ENCODE measurements at regions not wholly inside any gene's neighbourhood (a gene's known extent, or its start where the extent isn't known, plus 50 kb on each side); places are given as distances from the start of the nearest gene placed in this dataset.

GRCh38 chr13:21949818-21950429, 279.1 kb downstream of the FGF9 start:
- TF ChIP-seq CTCF (IDR thresholded peaks at IDR 0.05; ENCODE audit: unreplicated experiment in 3 of 3) = no peak
- Mint-ChIP-seq H3K27ac (no peak overlapping the region), H3K9me3 (peaks cover 28% of the 10 kb centered on the region), H3K4me3 (no peak overlapping the region), H3K4me1 (no peaks in the 10 kb centered on the region), H3K27me3 (ENCODE audit: low read depth) (no peaks in the 10 kb centered on the region), H3K36me3 (ENCODE audit: low read depth) (no peaks in the 10 kb centered on the region)

- Mint-ChIP-seq H3K27me3 (ENCODE audit: low read depth) (no peaks in the 10 kb centered on the region), H3K27ac (no peak overlapping the region), H3K4me1 (no peaks in the 10 kb centered on the region), H3K4me3 (no peak overlapping the region), H3K9me3 (peaks cover 24% of the 10 kb centered on the region), H3K36me3 (ENCODE audit: low read depth) (no peaks in the 10 kb centered on the region)
- no peak for TF ChIP-seq CTCF (IDR thresholded peaks at IDR 0.05; ENCODE audit: unreplicated experiment in 3 of 3)
These were observed 285.8 kb downstream of the FGF9 start for GRCh38 chr13:21956666-21957065.

GRCh38 chr13:21957833-21958232, 287.0 kb downstream of the FGF9 start:
- no peak for TF ChIP-seq CTCF (IDR thresholded peaks at IDR 0.05; ENCODE audit: unreplicated experiment in 3 of 3)
- Mint-ChIP-seq H3K4me3 (no peak overlapping the region), H3K4me1 (no peaks in the 10 kb centered on the region), H3K9me3 (peaks cover 32% of the 10 kb centered on the region), H3K27ac (no peak overlapping the region), H3K27me3 (ENCODE audit: low read depth) (no peaks in the 10 kb centered on the region), H3K36me3 (ENCODE audit: low read depth) (no peaks in the 10 kb centered on the region)

- Mint-ChIP-seq H3K4me1 (no peaks in the 10 kb centered on the region), H3K27ac (no peak overlapping the region), H3K27me3 (ENCODE audit: low read depth) (peaks cover 5% of the 10 kb centered on the region), H3K36me3 (ENCODE audit: low read depth) (no peaks in the 10 kb centered on the region), H3K9me3 (peaks cover 28% of the 10 kb centered on the region), H3K4me3 (no peak overlapping the region)
- TF ChIP-seq CTCF (IDR thresholded peaks at IDR 0.05; ENCODE audit: unreplicated experiment in 3 of 3) = no peak
These were observed 289.2 kb downstream of the FGF9 start for GRCh38 chr13:21960108-21960507.

GRCh38 chr13:21964686-21965085, 293.8 kb downstream of the FGF9 start:
- TF ChIP-seq CTCF (IDR thresholded peaks at IDR 0.05; ENCODE audit: unreplicated experiment in 3 of 3) = no peak
- H3K4me1 Mint-ChIP-seq = no peaks in the 10 kb centered on the region
- no peak overlapping the region for H3K4me3 Mint-ChIP-seq
- H3K27me3 Mint-ChIP-seq (ENCODE audit: low read depth) = peaks cover 5% of the 10 kb centered on the region
- no peak overlapping the region for H3K27ac Mint-ChIP-seq
- H3K36me3 Mint-ChIP-seq (ENCODE audit: low read depth) = no peaks in the 10 kb centered on the region
- peaks cover 21% of the 10 kb centered on the region for H3K9me3 Mint-ChIP-seq

GRCh38 chr13:21965095-21965494, 294.2 kb downstream of the FGF9 start:
- no peak for TF ChIP-seq CTCF (IDR thresholded peaks at IDR 0.05; ENCODE audit: unreplicated experiment in 3 of 3)
- Mint-ChIP-seq H3K27ac (no peak overlapping the region), H3K9me3 (peaks cover 21% of the 10 kb centered on the region), H3K4me3 (no peak overlapping the region), H3K4me1 (no peaks in the 10 kb centered on the region), H3K27me3 (ENCODE audit: low read depth) (peaks cover 5% of the 10 kb centered on the region), H3K36me3 (ENCODE audit: low read depth) (no peaks in the 10 kb centered on the region)

Measured in nephron (organoid).